ENCODE measurements at regions not wholly inside any gene's neighbourhood (a gene's known extent, or its start where the extent isn't known, plus 50 kb on each side); places are given as distances from the start of the nearest gene placed in this dataset.

- H3K27ac ChIP-seq = no peak overlapping the region
- H3K4me1 ChIP-seq = no peaks in the 10 kb centered on the region
- intact Hi-C loops (cut with DNase I; ENCODE audit: low total_unique reads) = no loop called here
- H3K4me3 ChIP-seq = no peak overlapping the region
- H3K36me3 ChIP-seq = no peaks in the 10 kb centered on the region
- TF ChIP-seq POLR2A (IDR thresholded peaks at IDR 0.05) (no peak), CTCF (IDR thresholded peaks at IDR 0.05) (no peak), POLR2AphosphoS5 (IDR thresholded peaks at IDR 0.05) (no peak)
- H3K27me3 ChIP-seq = no peaks in the 10 kb centered on the region
- peaks cover 0 to 9% of the 10 kb centered on the region in 2 donors for H3K9me3 ChIP-seq
- DNase-seq (ENCODE audit: low spot score in 2 of 2) = no peak
These were observed 89.4 kb downstream of the EDEM1 start for GRCh38 chr3:5276934-5277333.

- Histone ChIP-seq H3K36me3 (no peaks in the 10 kb centered on the region), H3K4me3 (no peak overlapping the region), H3K9me3 (peaks cover 0 to 9% of the 10 kb centered on the region in 2 donors), H3K27me3 (no peaks in the 10 kb centered on the region), H3K27ac (no peak overlapping the region), H3K4me1 (no peaks in the 10 kb centered on the region)
- intact Hi-C loops (cut with DNase I; ENCODE audit: low total_unique reads) = no loop called here
- TF ChIP-seq POLR2A (IDR thresholded peaks at IDR 0.05) = no peak
- TF ChIP-seq CTCF (IDR thresholded peaks at IDR 0.05) = no peak
- no peak for TF ChIP-seq POLR2AphosphoS5 (IDR thresholded peaks at IDR 0.05)
- no peak for DNase-seq (ENCODE audit: low spot score in 2 of 2)
These were observed 90.2 kb downstream of the EDEM1 start for GRCh38 chr3:5277612-5278236.

- Histone ChIP-seq H3K9me3 (peaks cover 0 to 9% of the 10 kb centered on the region in 2 donors), H3K27ac (no peak overlapping the region), H3K27me3 (no peaks in the 10 kb centered on the region), H3K4me1 (no peaks in the 10 kb centered on the region), H3K36me3 (no peaks in the 10 kb centered on the region), H3K4me3 (no peak overlapping the region)
- DNase-seq (ENCODE audit: low spot score in 2 of 2) = no peak
- TF ChIP-seq CTCF (IDR thresholded peaks at IDR 0.05) (no peak), POLR2A (IDR thresholded peaks at IDR 0.05) (no peak), POLR2AphosphoS5 (IDR thresholded peaks at IDR 0.05) (no peak)
- intact Hi-C loops (cut with DNase I; ENCODE audit: low total_unique reads) = no loop called here
These were observed 91.2 kb downstream of the EDEM1 start for GRCh38 chr3:5278666-5279065.

GRCh38 chr3:5282703-5283102, 95.2 kb downstream of the EDEM1 start:
- TF ChIP-seq POLR2A (IDR thresholded peaks at IDR 0.05) (no peak), CTCF (IDR thresholded peaks at IDR 0.05) (no peak), POLR2AphosphoS5 (IDR thresholded peaks at IDR 0.05) (no peak)

GRCh38 chr3:5285439-5285838, 97.9 kb downstream of the EDEM1 start:
- Histone ChIP-seq H3K27me3 (no peaks in the 10 kb centered on the region), H3K4me1 (no peaks in the 10 kb centered on the region), H3K27ac (no peak overlapping the region), H3K36me3 (no peaks in the 10 kb centered on the region), H3K4me3 (no peak overlapping the region), H3K9me3 (peaks cover 0 to 9% of the 10 kb centered on the region in 2 donors)
- intact Hi-C loops (cut with DNase I; ENCODE audit: low total_unique reads) = no loop called here
- TF ChIP-seq CTCF (IDR thresholded peaks at IDR 0.05) (no peak), POLR2AphosphoS5 (IDR thresholded peaks at IDR 0.05) (no peak), POLR2A (IDR thresholded peaks at IDR 0.05) (no peak)
- no peak for DNase-seq (ENCODE audit: low spot score in 2 of 2)

More at GRCh38 chr3:5282703-5283102, 95.2 kb downstream of the EDEM1 start:
- Histone ChIP-seq H3K9me3 (peaks cover 0 to 9% of the 10 kb centered on the region in 2 donors), H3K4me1 (no peaks in the 10 kb centered on the region), H3K27ac (no peak overlapping the region), H3K4me3 (no peak overlapping the region), H3K27me3 (no peaks in the 10 kb centered on the region), H3K36me3 (no peaks in the 10 kb centered on the region)
- no peak for DNase-seq (ENCODE audit: low spot score in 2 of 2)
- intact Hi-C loops (cut with DNase I; ENCODE audit: low total_unique reads) = no loop called here
